Activated CD4-positive, alpha-beta T cell treated with anti-CD3 and anti-CD28 coated beads, Interleukin-2, Interleukin-4, amounts not matched to agents 100 ng/mL and 50 ng/mL, durations not matched to agents 16 hours and 8 hours (primary cell): ENCODE measurements at regions not wholly inside any gene's neighbourhood (a gene's known extent, or its start where the extent isn't known, plus 50 kb on each side); places are given as distances from the start of the nearest gene placed in this dataset.
"Not testable (repeated sequence)": the region's sequence is repeated elsewhere in the genome, so short reads cannot be mapped to it uniquely, and the experiment has no call there.

Source experiments
- DNase-seq: peaks from one replicate; pipeline ENCODE4 v3.0.0-alpha.2; 2020; ENCODE audit warnings: low spot score

DNA sequence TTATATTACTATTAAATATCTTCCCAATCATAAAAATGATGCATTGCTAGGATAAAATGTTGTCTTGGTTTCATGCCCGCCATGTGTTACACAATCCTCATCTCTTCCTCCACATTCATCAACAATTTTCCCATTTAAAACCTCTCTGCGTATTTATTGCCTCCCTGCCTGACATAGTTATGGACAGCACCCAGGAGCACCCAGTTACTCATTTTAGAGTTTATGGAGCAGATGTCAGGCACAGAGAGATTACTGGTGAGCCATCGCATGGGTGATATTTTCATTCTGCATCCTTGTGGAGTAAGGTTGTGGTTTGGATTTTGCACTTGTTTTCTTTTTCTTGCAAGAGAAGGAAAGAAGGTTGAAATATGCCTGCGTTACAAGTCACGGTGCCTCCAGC, 116.7 kb upstream of the NPAS2 start:
- DNase-seq, result no peak

DNA sequence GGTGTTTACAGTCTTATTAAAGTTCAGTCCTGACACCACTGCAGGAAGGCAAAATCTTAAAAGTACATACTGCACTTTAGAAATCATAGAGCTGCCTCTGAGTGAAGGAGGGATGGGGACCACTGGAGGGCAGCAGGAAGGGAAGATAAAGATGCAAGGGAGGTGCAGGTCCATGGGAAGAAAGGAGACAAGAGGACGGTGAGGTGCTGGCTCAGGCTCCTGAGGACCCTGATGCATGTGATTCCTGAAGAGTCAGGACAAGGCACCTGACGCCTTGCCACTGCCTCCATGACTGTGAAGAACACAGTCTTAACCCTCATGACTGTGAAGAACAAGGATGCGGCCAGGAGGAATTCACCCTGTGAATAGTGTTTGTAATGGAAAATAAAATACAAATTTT, 116.2 kb upstream of the NPAS2 start:
- no peak for DNase-seq

DNA sequence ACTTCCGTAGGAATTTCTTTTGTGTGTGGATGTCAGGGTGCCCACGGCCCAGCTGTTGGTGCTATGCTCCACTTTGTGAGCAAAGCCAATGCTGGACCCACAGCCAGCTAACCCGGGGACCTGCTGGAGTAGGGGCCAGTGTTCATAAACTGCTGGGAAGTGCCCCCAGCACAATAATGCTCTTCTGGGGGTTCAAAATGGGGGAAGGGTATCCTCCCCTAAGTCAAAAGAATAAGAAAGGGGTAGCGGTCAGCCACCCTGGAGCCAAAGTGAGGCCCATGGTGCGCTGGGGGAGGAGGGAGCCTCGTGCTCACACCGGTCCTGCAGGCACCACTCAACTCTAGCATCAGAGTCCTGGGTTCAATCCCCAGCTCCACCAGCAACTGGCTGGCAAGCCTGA, 115.8 kb upstream of the NPAS2 start:
- DNase-seq, result no peak

DNA sequence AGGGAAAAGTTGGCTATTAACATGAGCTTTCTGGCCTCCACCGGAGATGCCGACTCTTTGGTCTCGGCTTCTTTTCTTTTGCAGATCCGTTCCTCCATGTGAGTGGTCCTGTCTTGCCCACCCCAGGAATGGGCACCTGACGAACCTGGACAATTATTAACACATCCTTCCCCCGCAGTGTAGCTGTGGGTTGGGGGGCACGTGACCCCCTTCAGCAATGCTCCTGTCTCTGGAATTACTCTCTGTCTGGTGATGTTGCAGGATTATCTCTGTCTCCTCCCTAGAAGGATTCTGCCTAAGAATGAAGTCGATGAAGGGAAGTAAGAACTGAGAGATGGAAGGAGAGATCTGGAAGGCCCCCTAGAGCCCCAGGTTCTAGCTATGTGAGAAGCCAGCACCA, 115.2 kb upstream of the NPAS2 start:
- no peak for DNase-seq

DNA sequence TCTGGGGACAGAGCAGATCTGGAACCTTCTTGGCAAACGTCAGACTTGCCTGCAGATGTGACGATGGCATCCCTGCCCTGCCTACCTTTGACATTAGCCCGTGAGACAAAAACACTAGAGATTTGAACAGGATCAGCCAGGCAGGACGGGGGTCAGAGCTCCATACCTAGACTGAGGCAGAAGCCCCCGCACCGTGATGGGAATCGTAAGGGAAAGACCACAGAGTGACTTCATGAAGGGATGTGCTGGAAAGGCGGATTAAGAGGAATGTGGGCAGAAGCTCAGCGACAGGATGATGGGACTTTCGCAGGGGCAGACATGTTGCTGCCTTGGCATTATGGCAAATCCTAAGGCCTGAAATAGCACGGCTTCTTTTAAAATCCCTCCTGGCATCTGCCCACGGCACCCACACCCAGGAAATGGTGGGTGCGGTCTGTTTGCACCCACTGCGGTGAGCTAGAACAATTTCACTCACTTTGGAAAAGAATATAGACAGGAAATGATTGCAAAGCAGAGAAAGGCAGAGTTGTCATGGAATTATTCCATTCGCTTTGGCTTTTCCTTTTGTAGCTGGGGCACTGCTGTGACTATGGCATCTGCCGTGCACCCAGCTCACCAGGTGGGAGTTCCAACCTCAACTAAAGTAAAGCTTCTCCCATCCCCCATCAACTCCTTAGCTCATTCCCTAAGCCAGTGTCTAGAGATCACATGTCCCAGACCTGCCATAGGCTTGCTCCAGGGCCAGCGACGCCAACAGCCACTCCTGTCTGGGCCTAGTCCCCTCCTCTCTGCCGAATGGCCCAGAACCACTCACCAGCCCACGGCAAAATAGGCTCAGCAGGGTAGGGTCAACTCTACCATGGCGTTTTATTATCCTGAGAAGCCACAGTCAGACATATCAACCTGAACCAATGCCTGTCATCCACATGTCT, 112.7 kb upstream of the NPAS2 start:
- DNase-seq, result no peak

DNA sequence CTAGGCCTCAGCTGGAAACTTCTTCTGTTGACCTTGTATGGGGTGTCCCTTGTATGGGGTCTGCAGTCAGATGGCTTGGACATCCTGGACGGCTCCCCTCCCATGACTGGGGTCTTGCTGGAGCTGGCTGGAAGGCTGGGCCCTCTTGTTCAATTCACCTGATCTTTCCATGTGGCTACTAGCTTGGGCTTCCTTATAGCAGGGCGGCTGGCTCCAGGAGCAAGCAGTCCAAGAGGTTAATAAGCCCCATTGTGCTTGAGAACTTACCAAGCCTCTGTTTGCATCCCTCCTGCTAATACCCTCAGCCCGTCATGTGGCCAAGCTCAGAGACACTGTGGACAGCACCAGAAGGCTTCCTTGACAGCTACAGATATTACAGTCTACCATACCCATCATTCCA, 111.6 kb upstream of the NPAS2 start:
- no peak for DNase-seq

DNA sequence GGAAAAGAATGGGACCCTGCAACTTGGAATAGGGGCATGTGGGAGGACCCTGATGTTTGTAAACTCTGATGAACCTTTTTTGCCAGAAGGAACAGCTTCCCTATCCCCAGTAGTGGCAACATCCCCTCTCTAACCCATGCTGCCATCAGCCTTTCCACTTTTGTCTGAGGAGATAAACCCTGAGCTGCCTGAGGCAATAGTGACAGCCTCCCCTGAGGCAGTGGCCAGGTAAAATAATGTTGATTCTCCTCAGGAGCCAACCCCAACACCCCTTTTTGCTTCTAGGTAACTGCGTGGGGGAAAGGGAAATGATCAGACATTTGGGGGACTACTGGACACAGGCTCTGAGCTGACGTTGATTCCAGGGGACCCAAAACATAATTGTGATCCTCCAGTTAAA, 106.8 kb upstream of the NPAS2 start:
- DNase-seq, result no peak

DNA sequence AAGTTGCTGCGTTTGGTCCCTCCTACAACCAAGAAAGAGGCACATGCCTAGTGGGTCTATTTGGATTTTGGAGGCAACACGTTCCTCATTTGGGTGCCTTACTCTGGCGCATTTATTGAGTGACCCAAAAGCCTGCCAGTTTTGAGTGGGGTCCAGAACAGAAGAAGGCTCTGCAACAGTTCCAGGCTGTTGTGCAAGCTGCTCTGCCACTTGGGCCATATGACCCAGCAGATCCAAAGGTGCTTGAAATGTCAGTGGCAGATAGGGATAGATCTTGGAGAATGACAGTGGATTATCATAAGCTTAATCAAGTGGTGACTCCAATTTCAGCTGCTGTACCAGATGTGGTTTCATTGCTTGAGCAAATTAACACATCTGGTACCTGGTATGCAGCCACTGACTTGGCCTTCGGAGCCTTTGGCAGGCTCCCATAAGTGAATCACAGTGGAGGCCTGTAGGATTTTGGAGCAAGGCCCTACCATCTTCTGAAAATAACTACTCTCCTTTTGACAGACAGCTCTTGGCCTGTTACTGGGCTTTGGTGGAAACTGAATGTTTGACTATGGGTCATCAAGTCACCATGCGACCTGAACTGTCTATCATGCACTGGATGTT, 105.4 kb upstream of the NPAS2 start:
- DNase-seq, result not testable (repeated sequence)

DNA sequence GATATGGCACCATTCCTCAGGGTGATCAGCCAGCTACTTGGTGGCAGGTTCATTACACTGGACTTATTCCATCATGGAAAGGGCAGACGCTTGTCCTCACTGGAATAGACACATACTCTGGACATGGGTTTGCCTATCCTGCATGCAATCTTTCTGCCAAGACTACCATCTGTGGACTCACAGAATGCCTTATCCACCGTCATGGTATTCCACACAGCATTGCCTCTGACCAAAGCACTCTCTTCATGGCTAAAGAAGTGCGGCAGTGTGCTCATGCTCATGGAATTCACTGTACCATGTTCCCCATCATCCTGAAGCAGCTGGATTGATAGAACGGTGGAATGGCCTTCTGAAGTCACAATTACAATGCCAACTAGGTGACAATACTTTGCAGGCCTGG, 104.1 kb upstream of the NPAS2 start:
- DNase-seq, result not testable (repeated sequence)

DNA sequence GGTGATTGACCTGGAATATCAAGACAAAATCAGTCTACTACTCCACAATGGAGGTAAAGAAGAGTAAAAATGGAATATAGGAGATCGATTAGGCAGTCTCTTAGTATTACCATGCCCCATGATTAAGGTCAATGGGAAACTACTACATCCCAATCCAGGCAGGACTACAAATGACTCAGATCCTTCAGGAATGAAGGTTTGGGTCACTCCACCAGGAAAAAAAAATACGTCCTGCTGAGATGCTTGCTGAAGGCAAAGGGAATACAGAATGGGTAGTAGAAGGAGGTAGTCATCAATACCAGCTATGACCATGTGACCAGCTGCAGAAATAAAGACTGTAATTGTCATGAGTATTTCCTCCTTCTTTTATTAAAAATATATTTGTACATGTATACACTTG, 103.4 kb upstream of the NPAS2 start:
- DNase-seq, result no peak

DNA sequence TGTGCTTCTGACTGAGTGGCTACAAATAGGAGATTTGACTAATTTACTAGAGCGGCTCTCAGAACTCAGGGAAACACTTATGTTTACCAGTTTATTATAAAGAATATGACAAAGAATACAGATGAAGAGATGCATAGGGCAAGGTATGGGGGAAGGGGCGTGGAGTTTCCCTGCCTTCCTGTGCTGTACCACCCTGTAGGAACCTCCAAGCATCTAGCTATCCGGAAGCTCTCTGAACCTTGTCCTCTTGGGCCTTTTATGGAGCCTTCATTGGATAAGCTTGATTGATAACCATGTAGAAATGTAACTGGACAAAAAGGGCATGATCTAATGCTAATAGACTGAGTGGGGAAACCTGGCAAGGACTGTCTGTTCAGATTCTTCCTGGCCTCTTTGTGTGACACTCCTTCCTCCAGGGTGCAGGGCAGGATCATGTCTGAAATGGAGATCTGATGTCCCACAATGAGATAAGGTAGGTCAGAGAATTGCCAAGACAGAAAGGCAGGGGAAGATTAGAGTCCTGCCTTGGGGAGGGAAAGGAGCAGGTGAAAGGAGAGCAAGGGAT, 101.8 kb upstream of the NPAS2 start:
- DNase-seq, result no peak

DNA sequence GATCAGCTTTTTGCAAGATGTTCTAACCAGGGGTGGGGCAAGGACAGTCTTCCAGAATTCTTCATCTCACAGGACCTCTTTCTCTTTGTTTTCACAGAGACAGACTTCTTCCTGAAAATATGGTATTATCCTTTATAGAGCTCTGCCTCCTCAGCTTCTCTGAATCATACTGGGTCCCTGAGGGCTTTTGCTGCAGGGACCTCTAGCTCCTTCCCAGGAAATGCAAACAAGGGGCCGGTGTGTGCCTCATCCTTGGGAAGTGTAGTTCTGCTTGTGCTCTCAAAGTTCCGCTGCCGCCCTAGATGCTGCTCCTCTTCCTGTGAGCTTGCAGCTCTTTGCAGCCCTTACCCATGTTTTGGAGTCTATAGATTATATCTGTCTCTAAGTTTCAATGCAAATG, 99.5 kb upstream of the NPAS2 start:
- no peak for DNase-seq

DNA sequence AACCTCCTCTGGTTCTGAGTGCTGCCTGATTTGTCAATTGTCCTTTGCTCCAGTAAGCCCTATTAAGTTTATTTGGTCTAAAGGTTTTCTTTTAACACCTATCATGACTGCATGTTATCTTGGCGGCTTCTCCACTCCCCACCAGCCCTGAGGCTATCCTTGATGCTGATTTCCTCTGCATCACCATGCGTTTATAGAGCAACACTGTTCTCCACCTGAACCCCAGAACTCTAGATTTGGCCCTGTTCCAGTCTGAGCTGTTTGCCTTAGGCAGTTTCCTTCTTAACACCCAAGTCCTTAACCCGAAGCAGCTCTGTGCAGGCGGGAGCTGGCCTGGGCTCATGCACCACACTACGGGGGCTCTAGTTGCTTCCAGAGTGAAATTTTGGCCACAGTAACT, 98.2 kb upstream of the NPAS2 start:
- no peak for DNase-seq

DNA sequence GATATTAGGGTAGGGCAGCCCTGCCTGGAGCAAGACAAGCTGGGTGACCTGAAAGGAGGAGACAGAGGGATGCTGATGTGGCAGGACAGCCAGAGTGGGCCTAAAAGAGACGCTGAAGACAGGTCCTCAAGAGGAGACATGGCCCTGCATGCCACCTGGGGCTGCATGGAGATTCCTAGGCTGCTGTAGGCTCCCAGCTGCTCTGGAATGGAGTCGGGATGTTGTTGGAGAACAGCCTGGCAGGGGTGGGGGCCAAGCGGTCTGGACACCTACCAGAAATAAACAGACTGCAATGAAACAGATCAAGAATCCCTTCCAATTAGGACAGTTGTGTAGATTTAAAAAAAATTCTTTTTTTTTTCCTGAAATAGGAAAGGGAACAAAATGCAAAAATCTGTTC, 97.8 kb upstream of the NPAS2 start:
- no peak for DNase-seq

DNA sequence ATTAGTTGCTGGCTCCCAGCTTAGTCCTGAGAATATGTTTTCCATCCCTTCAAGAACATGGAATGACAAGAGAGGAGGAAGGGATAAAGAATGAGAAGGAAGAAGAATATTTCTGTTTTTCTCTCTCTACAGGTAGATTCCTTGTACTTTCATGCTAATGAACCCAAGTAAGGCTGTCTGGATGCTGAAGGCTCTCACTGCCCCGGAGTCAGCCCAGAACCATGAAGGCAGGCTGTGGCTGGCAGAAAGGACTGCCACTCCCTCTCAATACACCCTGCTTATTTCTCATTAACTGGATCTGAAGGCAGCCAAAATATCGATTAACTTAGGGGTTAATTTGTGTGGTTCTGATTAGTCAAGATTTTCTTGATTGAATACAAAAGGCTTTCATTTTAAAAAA, 93.1 kb upstream of the NPAS2 start:
- no peak for DNase-seq

DNA sequence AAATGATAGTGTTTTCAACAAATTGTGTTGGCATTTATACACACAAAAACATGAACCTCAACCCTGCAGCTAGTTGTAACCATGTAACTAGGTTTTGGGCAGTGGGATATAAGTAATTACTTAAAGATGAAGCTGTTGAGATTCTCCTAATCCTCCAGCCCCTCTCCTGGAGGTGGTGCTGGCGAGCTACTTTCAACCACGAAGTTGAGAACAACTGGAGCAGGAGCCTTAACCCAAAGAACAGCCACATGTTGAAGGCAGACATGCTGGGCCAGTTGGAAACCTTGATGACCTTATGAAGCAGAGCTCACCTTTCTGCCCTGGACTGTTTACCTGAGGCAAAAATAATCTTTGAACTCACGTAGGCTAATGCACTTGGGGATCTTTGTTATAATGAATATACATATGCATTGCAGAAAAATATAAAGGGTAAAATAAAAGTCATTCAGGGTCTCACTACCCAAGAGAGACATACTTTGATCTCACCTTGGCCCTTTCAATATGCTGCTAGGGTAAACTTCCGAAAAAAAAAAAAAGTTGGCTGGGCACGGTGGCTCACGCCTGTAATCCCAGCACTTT, 89.6 kb upstream of the NPAS2 start:
- DNase-seq, result peak; percentile 25

DNA sequence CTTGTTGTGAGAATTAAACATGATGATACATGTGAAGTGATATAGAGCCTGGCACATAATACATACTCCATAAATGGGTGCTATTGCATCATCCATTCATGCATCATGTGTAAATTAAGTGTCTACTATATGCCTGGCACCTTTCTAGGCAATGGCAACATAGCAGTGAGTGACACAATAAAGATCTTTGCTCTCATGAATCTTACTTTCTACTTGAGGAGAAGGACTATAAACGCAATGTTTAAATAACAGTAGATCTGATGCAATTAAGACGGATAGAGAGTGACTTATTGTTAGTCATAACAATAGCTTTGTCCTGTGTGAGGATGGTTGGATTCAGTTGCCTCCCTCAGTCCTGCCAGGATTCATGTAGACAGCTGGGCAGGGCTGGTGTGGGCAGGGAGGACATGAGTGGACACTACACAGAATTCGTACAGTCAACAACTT, 88.4 kb upstream of the NPAS2 start:
- no peak for DNase-seq

DNA sequence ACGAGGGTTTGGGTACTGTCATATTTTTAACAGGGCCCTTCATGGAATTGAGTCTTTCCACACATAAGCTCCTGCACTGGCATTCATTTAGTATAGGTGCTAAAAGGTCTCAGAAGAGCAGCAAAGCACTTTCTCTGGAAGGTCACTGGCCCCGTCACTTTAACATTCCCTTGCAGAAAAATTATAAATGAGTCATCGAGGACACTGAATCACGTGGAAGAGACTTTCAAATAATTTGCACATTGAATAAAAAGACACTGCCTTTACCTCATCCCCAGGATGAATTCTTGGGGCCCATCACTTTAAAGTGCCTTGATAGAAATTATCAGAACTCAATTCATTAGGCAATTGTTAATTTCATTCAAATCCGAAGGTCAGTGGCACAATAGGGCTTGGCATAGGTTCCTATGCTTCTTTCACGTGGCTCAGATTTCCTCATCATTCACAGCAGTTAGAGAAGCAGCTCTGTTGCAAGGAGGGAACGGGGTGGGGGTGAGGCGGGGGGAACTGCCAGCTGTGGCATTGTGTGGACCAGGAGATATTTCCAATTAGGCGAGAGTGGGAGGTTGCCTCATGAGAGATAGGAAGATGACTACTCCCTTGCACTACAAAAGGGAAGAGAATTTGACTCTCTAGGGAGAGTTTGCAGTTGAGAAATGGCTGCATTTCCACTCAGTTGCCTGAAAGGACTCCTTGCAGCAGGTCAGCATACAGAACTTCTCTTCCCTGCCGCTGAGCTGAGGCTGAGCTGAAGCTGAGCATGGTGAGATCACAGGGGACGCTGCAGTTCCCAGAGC, 86.3 kb upstream of the NPAS2 start:
- DNase-seq, result no peak

DNA sequence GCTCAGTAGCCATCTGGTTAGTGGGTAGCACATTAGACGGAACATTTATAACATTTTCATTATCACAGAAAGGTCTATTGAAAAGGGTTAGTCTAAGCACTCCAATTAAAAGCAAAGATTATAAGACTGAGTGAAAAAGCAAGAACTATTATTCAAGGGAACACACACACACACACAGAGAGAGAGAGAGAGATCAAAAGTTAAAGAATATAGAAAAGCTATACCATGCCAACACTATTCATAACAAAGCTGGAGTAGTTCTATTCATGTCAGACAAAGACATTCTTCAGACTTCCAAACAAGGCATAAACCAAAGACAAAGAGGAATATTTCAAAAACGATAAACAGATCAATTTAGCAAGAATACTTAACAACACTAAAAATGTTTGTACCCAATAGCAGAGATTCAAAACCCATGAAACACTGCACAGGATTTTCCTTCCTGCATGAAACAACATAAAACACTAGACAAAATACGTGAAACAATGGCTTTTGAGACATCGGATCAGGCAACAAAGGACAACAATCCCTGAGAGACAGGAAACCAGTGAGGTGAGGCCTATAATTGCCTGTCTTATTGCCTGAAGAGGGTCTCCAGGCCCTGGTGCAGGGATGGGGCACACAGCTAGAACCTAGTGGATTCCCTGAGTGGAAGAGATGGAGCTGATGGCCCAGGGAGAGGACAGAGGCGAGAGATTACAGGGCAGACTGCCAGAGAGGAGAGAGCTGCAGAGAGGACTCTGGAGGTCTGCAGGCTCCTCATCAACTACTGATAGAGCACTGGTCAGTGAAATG, 83.6 kb upstream of the NPAS2 start:
- DNase-seq, result no peak

DNA sequence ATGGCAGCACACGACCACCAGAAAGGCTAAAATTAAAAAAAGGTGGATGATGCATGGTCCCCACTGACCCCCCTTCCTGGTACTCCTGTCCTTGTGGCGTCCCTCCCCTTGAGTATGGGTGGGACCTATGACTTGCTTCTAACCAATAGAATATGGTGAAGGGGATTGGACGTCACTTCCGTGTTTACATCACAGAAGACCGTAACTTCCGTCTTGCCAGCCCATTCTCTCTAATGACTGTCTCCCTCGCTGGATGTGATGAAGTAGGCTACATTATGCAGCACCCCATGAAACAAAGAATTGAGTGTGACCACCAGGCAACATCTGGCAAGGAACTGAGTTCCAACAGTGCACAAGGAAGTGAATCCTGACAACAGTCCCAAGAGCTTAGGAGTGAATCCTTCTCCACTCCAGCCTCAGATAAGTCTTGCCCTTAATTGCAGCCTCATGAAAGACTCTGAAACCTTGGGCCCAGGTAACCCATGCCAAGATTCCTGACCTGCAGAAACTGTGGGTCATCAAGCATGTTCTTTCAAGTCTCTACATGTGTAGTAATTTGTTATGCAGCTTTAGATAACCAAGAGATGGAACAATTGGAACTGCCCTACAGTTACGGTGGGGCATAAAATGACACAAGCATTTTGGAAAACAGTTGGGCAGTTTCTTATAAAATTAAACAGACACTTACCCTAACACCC, 80.1 kb upstream of the NPAS2 start:
- DNase-seq, result no peak

DNA sequence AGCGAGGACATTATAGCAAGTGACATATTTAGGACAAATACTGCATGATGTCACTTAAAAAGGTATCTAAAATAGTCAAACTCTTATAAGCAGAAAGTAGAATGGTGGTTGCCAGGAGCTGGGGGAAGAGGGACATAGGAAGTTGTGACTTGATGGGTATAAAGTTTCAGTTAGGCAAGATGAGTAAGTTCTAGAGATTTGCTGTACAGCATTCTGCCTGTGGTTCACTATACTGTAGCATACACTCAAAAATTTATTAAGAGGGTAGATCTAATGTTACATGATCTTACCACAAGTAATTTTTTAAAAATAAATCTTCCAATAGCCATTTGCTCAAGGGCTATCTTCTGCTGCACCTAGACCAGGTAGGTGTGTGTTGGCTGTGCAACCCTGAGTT, 78.1 kb upstream of the NPAS2 start:
- DNase-seq, result peak; percentile 1
